ENCODE measurements at regions not wholly inside any gene's neighbourhood (a gene's known extent, or its start where the extent isn't known, plus 50 kb on each side); places are given as distances from the start of the nearest gene placed in this dataset.
A peak's percentile ranks its signal among the peaks of the same experiment; 100 is the strongest.
"Not testable (repeated sequence)": the region's sequence is repeated elsewhere in the genome, so short reads cannot be mapped to it uniquely, and the experiment has no call there.

GRCh38 chr13:98075048-98075447, 67.8 kb upstream of the FARP1 start:
- no peak for DNase-seq (ENCODE audit: extremely low read depth, low read depth)
- no peak overlapping the region for H3K4me3 ChIP-seq (replicated peaks; ENCODE audit: low read depth, low read length)
- no peak for TF ChIP-seq CTCF (IDR thresholded peaks at IDR 0.05; ENCODE audit: low read depth, low read length, missing control alignments)

- H3K4me3 ChIP-seq (replicated peaks; ENCODE audit: low read depth, low read length); DNase-seq (ENCODE audit: extremely low read depth, low read depth): not testable (repeated sequence)
Observed at GRCh38 chr13:98076309-98076708, 66.6 kb upstream of the FARP1 start.

DNA sequence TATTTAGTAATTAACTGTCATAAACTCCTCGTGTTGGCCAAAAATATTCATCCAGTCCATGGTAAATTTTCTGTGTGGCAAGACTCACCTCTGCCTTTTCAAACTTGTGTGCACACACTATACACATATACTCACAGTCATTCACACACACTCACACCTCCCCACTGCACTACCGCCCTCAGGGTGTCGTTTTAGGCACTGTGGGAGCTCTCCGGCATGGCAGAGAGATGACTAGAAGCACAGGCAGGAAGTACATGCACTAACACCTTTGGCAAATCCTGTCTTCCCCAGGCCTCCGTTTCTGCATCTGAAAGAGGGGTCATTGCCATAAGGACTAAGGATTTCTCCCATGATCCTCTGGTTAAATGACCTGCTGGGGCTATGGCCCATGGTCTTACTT, 62.6 kb upstream of the FARP1 start:
- TF ChIP-seq CTCF (IDR thresholded peaks at IDR 0.05; ENCODE audit: low read depth, low read length, missing control alignments), result no peak
- H3K4me3 ChIP-seq (replicated peaks; ENCODE audit: low read depth, low read length), result no peak overlapping the region
- no peak for DNase-seq (ENCODE audit: extremely low read depth, low read depth)

- no peak for TF ChIP-seq CTCF (IDR thresholded peaks at IDR 0.05; ENCODE audit: low read depth, low read length, missing control alignments)
- peak; percentile 48 for DNase-seq (ENCODE audit: extremely low read depth, low read depth)
- no peak overlapping the region for H3K4me3 ChIP-seq (replicated peaks; ENCODE audit: low read depth, low read length)
Observed at GRCh38 chr13:98083507-98083906, 59.4 kb upstream of the FARP1 start.

DNA sequence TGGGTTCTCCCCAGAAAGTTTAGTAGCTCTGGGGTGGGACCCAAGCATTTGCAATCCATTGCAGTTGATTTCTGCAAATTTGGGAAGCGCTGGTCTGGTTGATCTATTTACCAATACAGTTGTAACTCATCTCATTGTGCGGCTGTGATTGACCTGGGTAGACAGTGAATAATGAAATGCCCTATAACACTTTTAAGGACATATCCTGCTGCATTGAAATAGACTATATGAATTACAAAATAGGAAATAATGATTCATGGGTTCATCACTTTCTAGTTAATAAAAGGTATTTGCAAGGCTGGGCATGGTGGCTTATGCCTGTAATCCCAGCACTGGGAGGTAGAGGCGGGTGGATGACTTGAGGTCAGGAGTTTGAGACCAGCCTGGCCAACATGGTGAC, 59.0 kb upstream of the FARP1 start:
- TF ChIP-seq CTCF (IDR thresholded peaks at IDR 0.05; ENCODE audit: low read depth, low read length, missing control alignments), result no peak
- DNase-seq (ENCODE audit: extremely low read depth, low read depth), result no peak
- no peak overlapping the region for H3K4me3 ChIP-seq (replicated peaks; ENCODE audit: low read depth, low read length)

- DNase-seq (ENCODE audit: extremely low read depth, low read depth), result no peak
- no peak overlapping the region for H3K4me3 ChIP-seq (replicated peaks; ENCODE audit: low read depth, low read length)
- TF ChIP-seq CTCF (IDR thresholded peaks at IDR 0.05; ENCODE audit: low read depth, low read length, missing control alignments), result no peak
Observed at GRCh38 chr13:98089246-98089645, 53.6 kb upstream of the FARP1 start.

GRCh38 chr13:98092888-98093287, 50.0 kb upstream of the FARP1 start:
- no peak for DNase-seq (ENCODE audit: extremely low read depth, low read depth)
- no peak for TF ChIP-seq CTCF (IDR thresholded peaks at IDR 0.05; ENCODE audit: low read depth, low read length, missing control alignments)
- no peak overlapping the region for H3K4me3 ChIP-seq (replicated peaks; ENCODE audit: low read depth, low read length)

All from HFF-Myc (cell line).